ENCODE measurements at regions not wholly inside any gene's neighbourhood (a gene's known extent, or its start where the extent isn't known, plus 50 kb on each side); places are given as distances from the start of the nearest gene placed in this dataset.

DNA sequence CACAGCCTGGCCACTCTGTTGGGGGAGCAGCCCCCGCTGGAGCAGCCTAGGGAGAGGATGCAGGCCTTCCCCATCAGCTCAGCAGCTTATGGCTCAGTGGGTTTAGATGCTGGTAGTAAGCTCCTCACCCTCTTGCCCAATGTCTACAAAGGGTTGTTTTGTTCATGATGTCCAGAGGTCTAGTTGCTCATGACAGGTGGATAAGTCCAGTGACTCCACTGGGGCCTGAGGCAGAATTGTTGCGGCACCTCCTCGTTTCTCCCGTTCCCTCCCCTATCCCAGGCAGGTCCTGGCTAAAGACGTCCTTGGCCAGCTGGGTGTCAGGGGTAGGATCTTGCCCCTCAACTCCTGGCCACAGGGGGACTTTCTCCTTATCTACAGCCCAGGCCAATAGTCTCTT lies 233.5 kb upstream of the B3GAT1 start:
- DNase-seq (ENCODE audit: low spot score): no peak

DNA sequence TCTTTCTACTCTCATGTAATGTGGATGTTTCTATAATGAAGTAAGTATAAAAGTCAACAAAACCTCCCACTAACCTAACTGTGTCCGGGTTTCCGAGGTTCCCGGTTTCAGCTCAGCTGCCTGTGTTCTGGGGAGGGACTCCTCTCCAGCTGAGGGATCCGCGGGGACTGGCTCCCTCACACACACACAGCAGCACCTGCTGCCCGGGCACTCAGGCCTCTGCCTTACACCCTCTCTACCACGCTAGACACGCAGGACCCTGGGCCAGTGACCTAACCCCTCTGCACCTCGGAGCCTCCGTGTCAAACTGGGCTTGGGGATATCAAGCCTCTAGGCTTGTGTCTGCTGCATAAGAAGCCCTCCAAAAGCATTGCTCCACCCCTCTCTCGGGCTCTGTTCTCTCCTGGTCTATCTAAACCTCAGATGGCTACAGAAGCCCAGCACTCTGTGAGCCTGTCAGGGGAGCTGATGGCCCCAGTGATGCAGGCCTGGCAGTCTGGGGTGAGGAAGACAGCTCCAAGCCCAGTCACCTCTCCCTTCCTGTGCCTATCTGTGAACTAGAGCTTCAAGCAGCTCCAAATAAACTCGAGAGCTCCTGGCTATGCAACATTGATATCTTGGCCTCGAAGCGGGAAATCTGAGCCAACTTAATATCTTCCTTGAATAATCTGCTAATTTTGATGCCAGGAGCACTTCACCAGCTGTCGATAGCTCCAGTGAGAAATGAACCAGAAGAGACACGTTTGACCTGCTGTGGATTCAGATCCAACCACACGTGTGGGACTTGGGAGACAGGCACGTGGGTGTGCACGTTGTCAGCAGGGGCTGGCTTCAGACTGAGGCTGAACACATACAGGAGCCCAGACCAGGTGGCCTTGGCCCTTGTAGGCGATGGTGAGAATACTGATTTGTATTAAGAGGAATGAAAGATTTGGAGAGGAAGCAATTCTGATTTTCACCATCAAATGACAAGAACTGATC lies 232.7 kb upstream of the B3GAT1 start:
- no peak for DNase-seq (ENCODE audit: low spot score)

GRCh38 chr11:134643115-134644012 lies 231.3 kb upstream of the B3GAT1 start:
- no peak for DNase-seq (ENCODE audit: low spot score)

- no peak for DNase-seq (ENCODE audit: low spot score)
Measured at GRCh38 chr11:134642206-134642605, 230.2 kb upstream of the B3GAT1 start.

GRCh38 chr11:134640971-134641968 lies 229.2 kb upstream of the B3GAT1 start:
- no peak for DNase-seq (ENCODE audit: low spot score)

DNA sequence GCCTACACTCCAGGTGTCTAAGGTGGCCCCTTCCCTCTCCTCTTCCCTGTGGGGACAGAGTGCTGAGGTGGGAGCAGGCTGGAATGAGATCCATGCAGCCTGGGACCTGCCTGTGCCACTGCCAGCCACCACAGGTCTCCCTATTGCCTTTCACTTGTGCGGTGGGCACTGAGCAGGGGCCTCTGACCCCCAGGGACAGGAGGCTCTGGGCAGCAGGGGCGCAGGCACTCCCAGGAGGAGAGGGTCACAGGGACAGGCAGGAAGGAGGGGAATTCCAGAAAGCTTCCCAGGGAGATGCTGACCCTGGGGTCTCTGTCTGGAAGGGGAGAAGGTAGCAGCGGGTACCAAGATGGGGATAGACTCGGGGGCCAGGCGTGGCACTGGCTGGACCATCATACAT lies 228.5 kb upstream of the B3GAT1 start:
- DNase-seq (ENCODE audit: low spot score): no peak

DNA sequence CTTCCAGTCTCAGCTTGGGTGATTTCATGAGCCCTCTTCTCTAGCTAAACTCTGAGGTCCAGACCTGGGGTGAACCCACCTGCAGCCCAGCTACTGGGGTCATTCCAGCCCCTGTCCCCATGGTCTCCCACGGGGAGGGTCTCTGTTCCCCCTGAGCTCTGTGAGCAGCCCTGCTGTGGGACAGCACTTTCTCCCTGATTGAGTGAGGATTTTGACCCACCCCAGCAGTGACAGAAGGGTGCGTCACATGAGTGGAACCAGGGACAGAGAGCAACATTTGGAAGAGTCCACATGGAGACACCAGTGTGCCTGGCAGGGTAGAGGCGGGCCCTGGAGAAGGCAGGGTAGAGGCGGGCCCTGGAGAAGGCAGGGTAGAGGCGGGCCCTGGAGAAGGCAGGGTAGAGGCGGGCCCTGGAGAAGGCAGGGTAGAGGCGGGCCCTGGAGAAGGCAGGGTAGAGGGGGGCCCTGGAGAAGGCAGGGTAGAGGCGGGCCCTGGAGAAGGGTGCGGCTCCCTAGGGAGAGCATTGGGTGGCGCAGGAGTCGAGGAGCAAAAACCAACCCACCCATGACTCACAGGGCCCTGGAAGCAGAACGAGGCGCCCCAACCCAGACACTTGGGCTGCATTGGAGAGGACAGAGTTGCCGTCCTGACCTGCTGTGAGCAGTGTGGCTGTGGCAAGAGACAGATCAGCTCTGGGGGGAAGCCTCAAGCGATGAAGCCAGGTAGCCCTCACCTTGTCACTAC lies 227.7 kb upstream of the B3GAT1 start:
- DNase-seq (ENCODE audit: low spot score): no peak

GRCh38 chr11:134638796-134639430 lies 226.9 kb upstream of the B3GAT1 start:
- DNase-seq (ENCODE audit: low spot score): no peak

DNA sequence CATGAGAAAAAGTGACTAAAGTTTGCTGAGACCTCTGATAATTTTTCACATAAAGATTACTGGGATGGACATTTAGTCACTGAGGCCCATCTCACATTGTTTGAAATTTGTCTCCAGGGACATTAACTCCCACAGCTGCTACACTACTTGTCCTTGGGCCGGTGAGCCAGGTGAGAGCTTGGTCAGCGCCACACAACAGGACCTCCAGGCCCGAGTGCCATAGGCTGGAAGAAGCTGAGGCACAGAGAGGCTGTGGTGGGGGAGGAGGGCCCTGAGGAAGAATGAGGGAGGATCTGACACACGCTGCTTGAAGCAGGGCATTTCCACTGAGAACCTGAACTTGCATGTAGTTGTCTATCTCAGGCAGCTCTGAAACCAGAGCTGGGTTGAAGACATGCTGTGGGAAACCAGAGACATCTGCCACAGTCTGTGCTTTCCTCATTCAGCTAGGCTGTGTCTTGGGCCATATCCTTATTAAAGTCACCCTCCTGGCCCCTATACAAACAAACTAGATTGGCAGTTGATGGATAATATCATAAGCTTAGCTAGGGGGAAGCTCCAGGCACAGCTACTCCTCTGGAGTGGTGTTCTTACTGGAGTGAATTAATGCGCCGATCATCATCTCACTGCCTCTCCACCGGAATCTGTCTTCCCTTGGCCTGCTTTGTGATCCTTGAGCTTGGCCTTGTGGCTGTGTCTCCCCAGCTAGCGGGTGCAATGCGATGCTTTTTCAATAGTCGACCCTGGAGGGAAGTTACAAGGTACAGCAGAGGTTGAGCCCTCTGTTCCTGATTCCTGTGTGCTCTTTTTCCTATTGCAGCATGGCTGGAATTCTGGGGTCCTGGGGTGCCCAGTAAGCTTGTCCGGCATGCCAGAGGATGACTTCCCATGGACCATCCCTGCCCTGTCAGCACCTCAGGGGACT lies 225.3 kb upstream of the B3GAT1 start:
- DNase-seq (ENCODE audit: low spot score): no peak

DNA sequence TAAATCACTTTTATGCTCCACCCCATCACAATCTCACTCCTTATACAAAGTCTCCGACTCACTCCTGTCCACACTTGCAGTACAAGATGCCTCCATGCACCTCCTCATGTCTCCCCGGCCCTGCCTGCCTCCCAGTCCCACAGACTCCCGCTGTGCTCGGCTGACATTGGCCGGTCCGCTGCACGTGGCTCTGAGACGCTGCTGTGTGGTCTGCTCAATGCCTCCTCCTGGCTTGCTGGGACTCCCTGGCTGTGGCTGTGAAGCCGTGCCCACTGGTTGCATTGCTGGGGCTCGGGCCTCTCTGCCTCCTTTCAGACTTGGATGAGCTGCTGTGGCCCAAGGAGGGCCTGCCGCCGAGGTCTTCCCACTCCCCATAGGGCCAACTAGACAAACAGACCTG lies 224.0 kb upstream of the B3GAT1 start:
- no peak for DNase-seq (ENCODE audit: low spot score)

- no peak for DNase-seq (ENCODE audit: low spot score)
Measured at GRCh38 chr11:134634897-134635831, 223.1 kb upstream of the B3GAT1 start.

GRCh38 chr11:134633276-134633675 lies 221.2 kb upstream of the B3GAT1 start:
- no peak for DNase-seq (ENCODE audit: low spot score)

GRCh38 chr11:134632347-134633119 lies 220.5 kb upstream of the B3GAT1 start:
- no peak for DNase-seq (ENCODE audit: low spot score)

- DNase-seq (ENCODE audit: low spot score): no peak
Measured at GRCh38 chr11:134630861-134631260, 218.8 kb upstream of the B3GAT1 start.

DNA sequence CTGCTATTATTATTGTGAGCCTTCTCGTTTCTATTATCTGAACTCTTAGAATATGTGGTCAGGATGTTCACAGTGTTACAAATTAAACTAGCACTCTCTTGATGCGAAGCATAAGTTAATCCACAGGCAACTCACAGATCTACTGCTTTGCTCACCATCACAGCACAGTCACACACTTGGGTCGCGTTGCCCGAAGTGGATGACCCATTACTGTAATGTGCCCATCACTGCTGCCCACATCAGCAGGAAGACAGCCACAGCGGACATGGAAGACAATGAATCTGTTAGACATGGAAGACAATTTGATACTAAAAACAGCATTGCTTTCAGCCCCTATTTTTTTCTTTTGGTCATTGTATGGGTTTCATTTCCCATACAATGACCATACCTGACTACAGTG lies 216.4 kb upstream of the B3GAT1 start:
- no peak for DNase-seq (ENCODE audit: low spot score)

DNA sequence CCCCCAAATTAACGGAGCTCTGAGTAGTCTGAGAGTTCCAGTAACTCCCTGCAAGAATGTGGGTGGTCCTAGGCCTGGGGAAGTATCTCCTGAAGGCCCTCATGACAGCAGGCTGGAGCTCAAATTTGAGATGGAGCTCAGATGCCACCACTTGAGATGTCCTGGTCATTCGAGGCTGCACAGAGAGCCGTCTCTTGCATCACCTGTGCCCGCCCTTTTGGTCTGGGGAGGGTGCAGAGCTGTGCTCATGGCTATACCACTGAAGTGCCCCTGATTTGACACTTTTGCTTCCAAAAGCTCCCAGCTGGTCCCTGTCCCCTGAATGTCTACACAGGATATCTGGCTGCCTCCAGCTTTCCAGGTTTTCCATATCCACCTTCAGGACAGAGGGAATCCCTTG lies 214.0 kb upstream of the B3GAT1 start:
- DNase-seq (ENCODE audit: low spot score): no peak

DNA sequence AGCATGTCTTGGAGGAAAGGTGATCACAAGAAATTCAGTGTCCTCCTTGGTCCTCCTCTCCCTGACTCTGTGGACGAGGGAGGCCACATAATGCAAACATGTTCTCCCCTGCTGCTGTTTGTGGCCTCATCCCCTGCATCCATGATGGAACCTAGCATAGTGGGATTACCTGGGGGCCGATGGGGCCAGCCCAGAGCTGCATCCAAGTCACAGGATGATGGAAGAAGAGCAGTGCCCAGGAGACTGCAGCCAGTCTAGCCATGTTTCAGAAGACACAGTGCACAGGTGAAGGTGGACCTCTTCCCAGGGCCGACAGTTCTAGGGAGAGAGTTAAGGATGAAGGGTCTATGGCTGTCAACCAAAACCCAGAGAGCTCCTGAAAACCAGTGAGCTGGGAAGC lies 213.6 kb upstream of the B3GAT1 start:
- no peak for DNase-seq (ENCODE audit: low spot score)
